ENCODE measurements at regions not wholly inside any gene's neighbourhood (a gene's known extent, or its start where the extent isn't known, plus 50 kb on each side); places are given as distances from the start of the nearest gene placed in this dataset.

- WGBS (ENCODE audit: insufficient coverage, low coverage, low lambda C conversion rate, missing lambda C conversion rate), result 34% methylated on average over 2 of the region's 2 CpGs
- no peaks in the 10 kb centered on the region for H3K27me3 ChIP-seq
- H3K4me1 ChIP-seq, result no peaks in the 10 kb centered on the region
- no peak for ATAC-seq
- intact Hi-C loops (cut with DNase I), result no loop called here
- TF ChIP-seq, protein P1, sequence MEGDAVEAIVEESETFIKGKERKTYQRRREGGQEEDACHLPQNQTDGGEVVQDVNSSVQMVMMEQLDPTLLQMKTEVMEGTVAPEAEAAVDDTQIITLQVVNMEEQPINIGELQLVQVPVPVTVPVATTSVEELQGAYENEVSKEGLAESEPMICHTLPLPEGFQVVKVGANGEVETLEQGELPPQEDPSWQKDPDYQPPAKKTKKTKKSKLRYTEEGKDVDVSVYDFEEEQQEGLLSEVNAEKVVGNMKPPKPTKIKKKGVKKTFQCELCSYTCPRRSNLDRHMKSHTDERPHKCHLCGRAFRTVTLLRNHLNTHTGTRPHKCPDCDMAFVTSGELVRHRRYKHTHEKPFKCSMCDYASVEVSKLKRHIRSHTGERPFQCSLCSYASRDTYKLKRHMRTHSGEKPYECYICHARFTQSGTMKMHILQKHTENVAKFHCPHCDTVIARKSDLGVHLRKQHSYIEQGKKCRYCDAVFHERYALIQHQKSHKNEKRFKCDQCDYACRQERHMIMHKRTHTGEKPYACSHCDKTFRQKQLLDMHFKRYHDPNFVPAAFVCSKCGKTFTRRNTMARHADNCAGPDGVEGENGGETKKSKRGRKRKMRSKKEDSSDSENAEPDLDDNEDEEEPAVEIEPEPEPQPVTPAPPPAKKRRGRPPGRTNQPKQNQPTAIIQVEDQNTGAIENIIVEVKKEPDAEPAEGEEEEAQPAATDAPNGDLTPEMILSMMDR (IDR thresholded peaks at IDR 0.05), result no peak
- TF ChIP-seq POLR2A (IDR thresholded peaks at IDR 0.05), result no peak
- no peaks in the 10 kb centered on the region for H3K9me3 ChIP-seq
- DNase-seq, result no peak
- no peak overlapping the region for H3K4me3 ChIP-seq
- no peaks in the 10 kb centered on the region for H3K36me3 ChIP-seq
- no peak overlapping the region for H3K27ac ChIP-seq
Measured at GRCh38 chr9:103707181-103707580, 386.9 kb upstream of the SMC2 start.

GRCh38 chr9:103709366-103709765 is 384.7 kb upstream of the SMC2 start:
- Histone ChIP-seq H3K27me3 (no peaks in the 10 kb centered on the region), H3K9me3 (no peaks in the 10 kb centered on the region), H3K36me3 (no peaks in the 10 kb centered on the region), H3K4me3 (no peak overlapping the region), H3K27ac (no peak overlapping the region), H3K4me1 (no peaks in the 10 kb centered on the region)
- DNase-seq, result no peak
- no peak for ATAC-seq
- intact Hi-C loops (cut with DNase I), result no loop called here
- TF ChIP-seq, protein P1 (IDR thresholded peaks at IDR 0.05), result no peak
- no peak for TF ChIP-seq POLR2A (IDR thresholded peaks at IDR 0.05)

GRCh38 chr9:103713631-103714030 is 380.5 kb upstream of the SMC2 start:
- no peak overlapping the region for H3K4me3 ChIP-seq
- intact Hi-C loops (cut with DNase I), result no loop called here
- H3K27ac ChIP-seq, result no peak overlapping the region
- H3K4me1 ChIP-seq, result no peaks in the 10 kb centered on the region
- no peak for DNase-seq
- ATAC-seq, result no peak
- H3K9me3 ChIP-seq, result no peaks in the 10 kb centered on the region
- TF ChIP-seq, protein P1 (IDR thresholded peaks at IDR 0.05), result no peak
- TF ChIP-seq POLR2A (IDR thresholded peaks at IDR 0.05), result no peak
- H3K36me3 ChIP-seq, result no peaks in the 10 kb centered on the region
- H3K27me3 ChIP-seq, result no peaks in the 10 kb centered on the region
- WGBS (ENCODE audit: insufficient coverage, low coverage, low lambda C conversion rate, missing lambda C conversion rate), result 44% methylated on average over 3 of the region's 3 CpGs

- H3K27me3 ChIP-seq, result no peaks in the 10 kb centered on the region
- intact Hi-C loops (cut with DNase I), result no loop called here
- WGBS (ENCODE audit: insufficient coverage, low coverage, low lambda C conversion rate, missing lambda C conversion rate), result no CpG with 5 or more reads among the region's 1 CpG
- ATAC-seq (no peak), DNase-seq (no peak)
- TF ChIP-seq POLR2A (IDR thresholded peaks at IDR 0.05), result no peak
- TF ChIP-seq, protein P1 (IDR thresholded peaks at IDR 0.05), result no peak
- H3K9me3 ChIP-seq, result no peaks in the 10 kb centered on the region
- no peaks in the 10 kb centered on the region for H3K4me1 ChIP-seq
- no peaks in the 10 kb centered on the region for H3K36me3 ChIP-seq
- no peak overlapping the region for H3K27ac ChIP-seq
- no peak overlapping the region for H3K4me3 ChIP-seq
Measured at GRCh38 chr9:103714992-103715391, 379.1 kb upstream of the SMC2 start.

DNA sequence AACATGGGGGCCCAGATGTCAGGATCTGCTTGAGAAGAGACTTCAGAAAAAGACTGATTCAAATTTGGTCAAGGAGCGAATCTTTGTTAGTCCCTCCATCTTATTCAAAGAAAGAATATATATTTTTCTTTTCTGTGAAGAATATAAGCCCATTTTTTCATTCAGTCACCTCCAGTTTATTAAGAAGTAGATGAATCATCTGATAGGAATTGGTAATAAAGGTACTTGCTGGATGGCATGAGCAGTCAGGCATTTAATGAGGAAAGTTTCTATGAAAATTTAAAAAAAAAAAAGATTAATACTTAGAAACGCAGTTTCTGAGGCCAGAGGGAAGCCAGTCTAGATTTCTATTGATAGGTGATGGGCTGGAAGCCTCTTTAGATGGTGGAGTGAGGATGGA is 373.1 kb upstream of the SMC2 start:
- Histone ChIP-seq H3K36me3 (no peaks in the 10 kb centered on the region), H3K27ac (no peak overlapping the region), H3K4me1 (no peaks in the 10 kb centered on the region), H3K27me3 (no peaks in the 10 kb centered on the region), H3K4me3 (no peak overlapping the region), H3K9me3 (no peaks in the 10 kb centered on the region)
- intact Hi-C loops (cut with DNase I), result no loop called here
- DNase-seq (no peak), ATAC-seq (no peak)
- 27% methylated on average over 2 of the region's 2 CpGs for WGBS (ENCODE audit: insufficient coverage, low coverage, low lambda C conversion rate, missing lambda C conversion rate)
- TF ChIP-seq, protein P1 (IDR thresholded peaks at IDR 0.05), result no peak
- TF ChIP-seq POLR2A (IDR thresholded peaks at IDR 0.05), result no peak

Measured in right lobe of liver (tissue), 6 donors.